ENCODE measurements at regions not wholly inside any gene's neighbourhood (a gene's known extent, or its start where the extent isn't known, plus 50 kb on each side); places are given as distances from the start of the nearest gene placed in this dataset.

GRCh38 chr15:97401970-97402369, 558.5 kb upstream of the ARRDC4 start:
- DNase-seq: no peak

GRCh38 chr15:97406841-97407240, 553.7 kb upstream of the ARRDC4 start:
- DNase-seq: no peak

- DNase-seq: no peak
Observed at GRCh38 chr15:97410897-97411575, 549.5 kb upstream of the ARRDC4 start.

- no peak for DNase-seq
Observed at GRCh38 chr15:97420130-97420529, 540.4 kb upstream of the ARRDC4 start.

GRCh38 chr15:97425596-97425995, 534.9 kb upstream of the ARRDC4 start:
- no peak for DNase-seq

GRCh38 chr15:97443101-97443500, 517.4 kb upstream of the ARRDC4 start:
- DNase-seq: no peak

- DNase-seq: no peak
Observed at GRCh38 chr15:97446138-97446537, 514.4 kb upstream of the ARRDC4 start.

GRCh38 chr15:97456521-97457202, 503.8 kb upstream of the ARRDC4 start:
- no peak for DNase-seq

- no peak for DNase-seq
Observed at GRCh38 chr15:97457203-97457847, 503.2 kb upstream of the ARRDC4 start.

GRCh38 chr15:97459771-97460170, 500.7 kb upstream of the ARRDC4 start:
- no peak for DNase-seq

GRCh38 chr15:97461226-97461625, 499.3 kb upstream of the ARRDC4 start:
- DNase-seq: no peak

- DNase-seq: no peak
Observed at GRCh38 chr15:97463696-97464095, 496.8 kb upstream of the ARRDC4 start.

- no peak for DNase-seq
Observed at GRCh38 chr15:97470417-97470816, 490.1 kb upstream of the ARRDC4 start.

GRCh38 chr15:97473627-97474026, 486.9 kb upstream of the ARRDC4 start:
- no peak for DNase-seq

GRCh38 chr15:97479957-97480356, 480.5 kb upstream of the ARRDC4 start:
- no peak for DNase-seq

GRCh38 chr15:97482521-97482920, 478.0 kb upstream of the ARRDC4 start:
- DNase-seq: no peak

GRCh38 chr15:97483232-97483631, 477.3 kb upstream of the ARRDC4 start:
- no peak for DNase-seq

- DNase-seq: no peak
Observed at GRCh38 chr15:97490429-97490828, 470.1 kb upstream of the ARRDC4 start.

- DNase-seq: no peak
Observed at GRCh38 chr15:97501291-97501690, 459.2 kb upstream of the ARRDC4 start.

- no peak for DNase-seq
Observed at GRCh38 chr15:97502038-97502437, 458.5 kb upstream of the ARRDC4 start.

- DNase-seq: no peak
Observed at GRCh38 chr15:97504031-97504792, 456.3 kb upstream of the ARRDC4 start.

GRCh38 chr15:97517737-97518136, 442.8 kb upstream of the ARRDC4 start:
- no peak for DNase-seq

- DNase-seq: no peak
Observed at GRCh38 chr15:97520689-97521088, 439.8 kb upstream of the ARRDC4 start.

Measured in activated CD4-positive, alpha-beta T cell treated with anti-CD3 and anti-CD28 coated beads, Interleukin-2, amount 50 U/mL, for 48 hours (primary cell).